LNCAP (cell line): ENCODE measurements at regions not wholly inside any gene's neighbourhood (a gene's known extent, or its start where the extent isn't known, plus 50 kb on each side); places are given as distances from the start of the nearest gene placed in this dataset.

Experiments
- TF ChIP-seq, protein P1 (sequence below): fragments of 450-650 bp; IDR thresholded peaks from 2 replicates; pipeline ENCODE4 v1.5.1; 2017; ENCODE audit warnings: mild to moderate bottlenecking

DNA sequence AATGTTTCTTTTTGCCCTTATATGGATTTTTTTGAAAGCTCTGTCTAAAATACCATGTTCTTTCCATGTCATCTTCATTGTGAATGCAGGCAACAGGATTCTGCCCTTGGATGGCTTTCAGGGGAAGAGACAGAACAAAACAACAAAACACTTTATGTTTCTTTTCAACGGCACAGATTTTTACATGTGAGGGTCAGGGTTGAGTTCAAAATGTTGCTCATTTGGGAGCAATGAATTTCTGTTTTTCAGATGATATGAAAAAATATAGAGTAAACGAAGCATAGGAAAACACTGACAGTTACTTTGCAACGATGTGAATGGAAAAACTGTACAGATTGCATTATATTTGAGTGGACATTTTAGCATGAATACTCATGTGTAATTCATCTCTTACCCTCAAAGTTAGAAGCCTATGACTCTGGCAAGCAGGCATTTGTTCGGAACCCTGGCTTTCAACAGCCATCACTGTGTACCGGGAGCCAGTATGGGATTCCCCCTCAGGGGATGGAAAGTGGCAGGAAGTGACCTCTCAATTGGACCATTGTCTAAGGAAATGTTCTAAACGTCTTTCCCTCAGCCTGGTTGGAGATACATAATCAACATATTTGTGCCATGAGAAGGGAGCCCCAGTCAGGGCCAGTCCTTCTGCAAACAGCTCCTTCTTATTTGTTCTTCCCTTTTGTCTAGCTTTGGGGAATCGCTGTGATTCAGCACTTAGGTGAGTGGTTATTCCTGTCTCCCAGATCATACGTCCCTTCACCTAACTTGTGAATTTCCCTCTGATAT is 153.9 kb upstream of the MEF2C start:
- TF ChIP-seq, protein P1, sequence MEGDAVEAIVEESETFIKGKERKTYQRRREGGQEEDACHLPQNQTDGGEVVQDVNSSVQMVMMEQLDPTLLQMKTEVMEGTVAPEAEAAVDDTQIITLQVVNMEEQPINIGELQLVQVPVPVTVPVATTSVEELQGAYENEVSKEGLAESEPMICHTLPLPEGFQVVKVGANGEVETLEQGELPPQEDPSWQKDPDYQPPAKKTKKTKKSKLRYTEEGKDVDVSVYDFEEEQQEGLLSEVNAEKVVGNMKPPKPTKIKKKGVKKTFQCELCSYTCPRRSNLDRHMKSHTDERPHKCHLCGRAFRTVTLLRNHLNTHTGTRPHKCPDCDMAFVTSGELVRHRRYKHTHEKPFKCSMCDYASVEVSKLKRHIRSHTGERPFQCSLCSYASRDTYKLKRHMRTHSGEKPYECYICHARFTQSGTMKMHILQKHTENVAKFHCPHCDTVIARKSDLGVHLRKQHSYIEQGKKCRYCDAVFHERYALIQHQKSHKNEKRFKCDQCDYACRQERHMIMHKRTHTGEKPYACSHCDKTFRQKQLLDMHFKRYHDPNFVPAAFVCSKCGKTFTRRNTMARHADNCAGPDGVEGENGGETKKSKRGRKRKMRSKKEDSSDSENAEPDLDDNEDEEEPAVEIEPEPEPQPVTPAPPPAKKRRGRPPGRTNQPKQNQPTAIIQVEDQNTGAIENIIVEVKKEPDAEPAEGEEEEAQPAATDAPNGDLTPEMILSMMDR: no peak

- TF ChIP-seq, protein P1: no peak
These were observed 153.2 kb upstream of the MEF2C start for GRCh38 chr5:89036166-89036565.

DNA sequence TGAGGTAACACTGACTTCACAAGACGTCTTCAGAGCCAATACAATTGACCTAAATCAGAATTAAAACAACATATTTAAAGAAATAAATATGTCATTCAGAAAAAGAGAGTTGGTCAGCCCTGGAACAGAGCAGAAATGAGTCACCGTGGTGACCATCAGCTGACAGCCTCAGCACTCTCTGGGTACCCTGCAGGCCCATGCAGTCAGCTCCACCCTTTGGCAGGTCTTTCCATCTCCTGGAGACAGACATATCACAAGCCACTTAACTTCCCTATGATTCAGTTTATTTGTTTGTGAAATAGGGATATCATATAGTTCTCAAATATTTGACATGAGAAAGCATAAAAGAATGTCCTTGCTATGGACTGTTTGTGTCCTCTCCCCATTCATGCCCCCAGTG is 151.6 kb upstream of the MEF2C start:
- TF ChIP-seq, protein P1: no peak

DNA sequence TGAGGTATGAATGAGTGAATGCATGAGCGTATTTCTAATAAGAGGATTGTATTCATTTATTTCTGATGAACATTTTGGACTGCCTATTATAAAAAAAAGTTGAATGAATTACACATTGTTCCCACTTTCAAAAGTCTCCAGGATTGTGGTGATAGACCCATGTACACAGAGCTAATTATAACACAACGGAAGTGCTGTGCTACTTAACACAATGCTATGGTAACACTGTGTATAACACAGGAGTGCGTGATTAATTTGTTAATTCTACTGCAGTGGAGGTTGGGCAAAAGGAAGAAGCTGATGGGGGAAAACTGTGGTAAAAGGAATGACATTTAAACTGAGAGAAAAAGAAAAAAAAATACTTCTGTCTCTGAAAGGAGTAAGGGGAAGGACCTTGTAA is 147.8 kb upstream of the MEF2C start:
- TF ChIP-seq, protein P1: no peak

GRCh38 chr5:89028595-89029285 is 145.8 kb upstream of the MEF2C start:
- TF ChIP-seq, protein P1: no peak

DNA sequence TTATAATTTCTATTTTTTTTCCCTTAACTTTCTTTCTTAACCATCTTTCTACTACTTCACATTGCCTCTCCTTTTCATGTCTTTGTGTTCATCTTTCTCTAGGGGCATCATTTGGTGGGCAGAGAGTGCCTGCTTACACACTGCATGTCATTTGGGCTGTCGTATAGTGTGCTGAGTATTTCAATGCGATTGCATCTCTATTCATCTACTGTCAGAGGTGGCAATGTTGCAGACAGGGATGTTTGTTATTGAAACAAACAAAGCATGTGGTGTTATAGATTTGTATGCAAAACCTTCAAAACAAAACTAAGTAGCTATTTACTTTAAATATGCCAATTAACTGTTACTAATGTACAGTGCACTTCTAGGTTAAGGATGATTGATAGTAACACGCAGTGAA is 141.1 kb upstream of the MEF2C start:
- TF ChIP-seq, protein P1: no peak

GRCh38 chr5:89020926-89021610 is 138.1 kb upstream of the MEF2C start:
- TF ChIP-seq, protein P1: no peak
